NCI-H510A (cell line): ENCODE measurements at regions not wholly inside any gene's neighbourhood (a gene's known extent, or its start where the extent isn't known, plus 50 kb on each side); places are given as distances from the start of the nearest gene placed in this dataset.

ENCODE experiments used
- DNase-seq: peaks from one replicate; lab custom pipeline; 2025; lab: John Stamatoyannopoulos, UW

DNA sequence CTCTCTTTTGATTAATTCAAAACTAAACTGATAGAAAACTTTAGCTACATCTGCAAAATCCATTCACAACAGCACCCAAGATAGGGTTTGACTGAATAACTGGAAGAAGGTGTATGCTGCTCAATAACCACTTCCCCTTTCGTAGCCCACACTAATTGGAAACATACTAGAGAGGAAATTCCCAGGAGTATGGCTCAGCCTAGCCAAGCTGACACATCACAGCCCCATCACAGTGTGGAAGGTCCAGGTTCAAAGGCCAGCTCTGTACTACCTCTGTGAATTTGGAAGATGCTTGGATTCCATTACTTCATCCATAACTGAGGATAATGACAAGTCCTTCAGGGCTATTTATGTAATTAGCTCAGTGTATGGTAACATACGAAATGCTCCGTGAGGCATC lies 185.4 kb downstream of the FBXO15 start:
- DNase-seq = no peak

DNA sequence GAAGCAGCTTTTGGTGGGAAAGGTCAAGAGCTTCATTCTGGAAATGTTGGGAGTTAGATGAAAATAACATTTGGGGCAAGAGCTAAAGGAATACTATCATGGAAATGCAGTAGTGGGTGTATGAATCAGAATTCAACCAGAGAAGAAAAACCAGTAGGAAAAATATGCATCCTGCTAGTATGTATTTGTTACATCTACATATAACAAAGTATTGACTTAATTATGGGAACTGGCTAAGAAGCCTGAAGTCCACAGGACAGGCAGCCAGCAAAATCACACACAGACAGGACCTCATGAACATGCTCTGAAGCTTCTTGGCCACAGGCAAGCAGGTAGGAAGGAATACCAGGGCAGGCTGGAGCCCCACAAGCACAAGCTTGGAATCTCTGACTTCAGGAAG lies 185.8 kb downstream of the FBXO15 start:
- DNase-seq = no peak

DNA sequence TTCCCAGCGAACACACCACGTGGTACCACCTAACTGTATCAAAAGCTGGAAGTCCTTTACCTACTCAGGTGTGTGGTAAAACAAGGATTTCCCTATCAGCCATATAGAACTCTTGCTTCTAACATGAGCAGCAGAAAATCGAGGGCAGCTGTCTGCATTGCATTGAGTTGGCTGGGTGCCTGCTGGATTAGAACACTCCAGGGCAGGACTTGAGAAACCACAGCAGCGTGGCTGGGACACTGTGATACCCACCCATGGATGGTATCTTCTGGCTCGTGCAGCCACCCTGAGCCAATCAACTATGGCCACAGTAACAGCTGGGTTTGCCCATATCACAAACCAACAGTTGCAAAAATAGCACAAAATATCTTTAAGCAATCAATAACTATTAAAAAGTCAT lies 188.3 kb downstream of the FBXO15 start:
- no peak for DNase-seq

DNA sequence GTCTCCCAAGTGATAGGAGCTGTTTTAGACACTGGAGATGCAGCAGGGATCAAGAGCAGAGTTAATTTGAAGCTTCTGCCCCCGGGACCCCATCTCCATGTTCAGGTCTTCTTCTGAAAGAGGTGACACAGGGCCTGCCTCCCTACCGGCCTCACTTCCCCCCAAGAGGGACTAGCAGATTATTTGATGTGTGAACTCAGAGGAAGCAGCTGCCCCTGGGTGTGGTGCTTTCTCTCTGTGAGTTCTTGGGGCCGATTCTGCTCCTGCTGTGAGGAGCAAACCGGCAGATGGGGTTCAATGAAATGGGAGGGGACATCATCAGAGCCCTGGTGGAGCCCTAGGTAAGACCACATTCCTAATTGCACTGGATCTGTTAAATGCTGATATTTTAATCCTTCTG lies 193.4 kb downstream of the FBXO15 start:
- no peak for DNase-seq

DNA sequence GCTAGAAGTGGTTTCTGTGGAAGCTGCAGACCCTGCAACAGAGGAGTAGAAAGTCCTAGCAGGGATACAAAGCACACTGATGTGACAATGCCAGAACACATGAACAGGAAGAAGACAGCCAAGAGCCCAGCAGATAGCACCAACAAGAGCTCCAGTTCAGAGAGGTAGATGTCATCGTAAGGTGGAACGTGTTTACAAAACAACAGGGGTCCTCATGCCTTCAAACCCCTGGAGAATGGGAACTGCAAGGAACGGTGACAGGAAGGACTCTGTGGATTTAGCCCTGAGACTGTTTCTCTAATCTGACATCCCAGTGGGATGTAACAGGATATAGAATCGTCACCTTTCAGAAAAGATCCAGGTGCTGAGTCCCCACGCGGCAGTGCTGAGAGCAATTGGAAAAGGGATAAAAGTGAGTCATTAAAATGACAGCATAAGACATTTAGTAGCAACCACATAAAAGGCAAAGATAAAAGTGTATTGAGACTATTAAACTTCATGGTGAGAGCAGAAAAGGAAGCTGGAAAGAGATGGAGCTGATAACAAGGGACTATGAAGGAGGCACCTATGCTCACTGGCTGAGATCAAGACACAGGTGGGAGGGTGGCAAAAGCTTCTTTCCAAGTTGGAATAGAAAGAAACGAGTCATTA lies 195.2 kb downstream of the FBXO15 start:
- DNase-seq = no peak

DNA sequence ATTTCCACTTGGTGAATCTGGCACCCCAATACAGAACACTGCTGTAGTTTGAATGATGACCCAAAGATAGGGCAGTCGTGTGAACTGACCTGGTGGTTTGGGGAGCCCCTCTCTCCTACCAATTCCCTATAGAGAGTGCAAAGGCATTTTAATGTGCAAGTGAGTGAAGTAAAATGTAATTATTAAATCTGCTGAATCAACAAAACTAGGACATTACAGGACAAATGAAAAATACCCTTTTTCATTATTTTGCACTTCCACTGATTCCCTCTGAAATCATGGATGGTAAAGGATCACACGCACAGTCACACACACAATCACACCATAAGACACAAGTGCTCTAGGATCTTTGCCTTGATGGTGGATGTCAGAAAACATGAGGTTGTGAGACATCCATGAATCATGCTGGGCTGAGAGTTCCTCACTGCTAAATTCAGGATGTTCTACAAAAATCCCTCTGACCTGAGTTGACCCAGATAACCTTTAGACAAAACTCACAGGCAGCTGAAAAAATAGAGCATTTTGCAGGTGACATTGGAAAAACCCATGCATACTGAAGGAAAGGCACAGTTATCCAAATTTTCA lies 197.4 kb downstream of the FBXO15 start:
- DNase-seq = no peak

DNA sequence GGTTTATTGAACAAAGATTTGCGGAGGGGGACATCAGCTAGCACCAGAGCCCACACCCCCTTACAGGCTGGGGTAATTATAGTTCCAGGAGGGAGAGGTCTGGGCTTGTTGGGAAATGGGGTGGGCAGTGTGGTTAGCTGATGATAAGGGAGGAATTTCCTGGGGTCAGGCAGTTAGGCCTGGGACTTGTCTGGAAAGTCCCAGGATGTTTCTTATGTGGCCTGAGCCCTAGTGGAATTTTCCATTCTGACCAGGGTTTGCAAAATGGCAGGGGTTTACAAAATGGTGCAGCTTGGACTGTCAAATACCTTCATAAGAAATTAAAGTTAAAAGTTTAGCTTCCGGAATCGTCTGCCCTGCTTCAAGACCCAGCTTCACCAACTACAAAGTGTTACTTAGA lies 199.1 kb downstream of the FBXO15 start:
- DNase-seq = no peak

DNA sequence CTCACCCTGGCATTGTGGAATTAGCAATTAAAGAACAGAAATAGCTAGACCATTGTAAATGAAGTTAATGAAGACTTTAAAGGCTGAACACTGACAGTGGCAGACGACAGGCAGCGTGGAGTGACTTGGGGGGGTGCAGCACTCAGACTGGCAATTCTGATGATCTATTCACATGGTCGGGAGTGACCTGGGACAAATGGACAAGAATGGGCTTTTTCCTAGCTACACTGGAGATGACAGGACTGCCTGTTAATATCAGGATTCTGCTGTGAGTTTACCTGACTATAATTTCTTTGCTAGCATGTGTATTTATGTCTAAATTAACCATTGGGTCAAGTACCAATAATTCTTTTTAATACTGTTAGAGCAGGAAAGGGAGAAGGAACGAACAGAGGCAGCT lies 199.6 kb downstream of the FBXO15 start:
- no peak for DNase-seq

DNA sequence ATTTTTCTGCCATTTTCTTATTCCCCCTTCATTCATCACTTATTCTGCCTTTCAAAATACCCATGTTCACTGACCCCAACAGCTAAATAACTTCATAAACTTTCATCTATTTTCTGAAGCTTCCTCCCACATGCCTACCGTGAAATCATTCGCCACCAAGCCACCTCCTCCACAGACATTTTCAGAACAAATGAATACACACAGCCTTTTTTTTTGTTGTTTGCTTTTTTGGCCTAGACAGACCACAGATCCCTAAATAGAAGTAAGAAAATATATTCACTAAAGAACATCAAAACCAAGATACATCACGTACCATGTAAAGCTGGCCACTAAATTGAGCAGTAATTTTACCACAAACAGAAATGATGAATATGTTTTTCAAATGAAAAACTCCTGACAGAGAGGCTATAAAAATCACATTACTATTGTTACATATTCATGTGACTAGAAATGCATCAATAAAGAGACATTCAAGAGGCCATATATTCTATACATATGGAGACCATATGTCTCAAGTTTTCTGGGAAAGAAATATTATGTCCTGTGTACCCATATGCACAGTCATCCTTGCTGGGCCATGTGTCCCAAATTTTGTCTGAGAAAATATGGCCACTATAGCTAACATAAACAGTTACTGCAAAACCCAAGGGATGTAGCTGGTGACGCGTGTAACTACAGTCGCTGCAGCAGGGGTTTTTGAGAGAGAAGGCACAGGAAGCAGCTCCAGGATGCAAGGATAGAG lies 200.3 kb downstream of the FBXO15 start:
- no peak for DNase-seq

DNA sequence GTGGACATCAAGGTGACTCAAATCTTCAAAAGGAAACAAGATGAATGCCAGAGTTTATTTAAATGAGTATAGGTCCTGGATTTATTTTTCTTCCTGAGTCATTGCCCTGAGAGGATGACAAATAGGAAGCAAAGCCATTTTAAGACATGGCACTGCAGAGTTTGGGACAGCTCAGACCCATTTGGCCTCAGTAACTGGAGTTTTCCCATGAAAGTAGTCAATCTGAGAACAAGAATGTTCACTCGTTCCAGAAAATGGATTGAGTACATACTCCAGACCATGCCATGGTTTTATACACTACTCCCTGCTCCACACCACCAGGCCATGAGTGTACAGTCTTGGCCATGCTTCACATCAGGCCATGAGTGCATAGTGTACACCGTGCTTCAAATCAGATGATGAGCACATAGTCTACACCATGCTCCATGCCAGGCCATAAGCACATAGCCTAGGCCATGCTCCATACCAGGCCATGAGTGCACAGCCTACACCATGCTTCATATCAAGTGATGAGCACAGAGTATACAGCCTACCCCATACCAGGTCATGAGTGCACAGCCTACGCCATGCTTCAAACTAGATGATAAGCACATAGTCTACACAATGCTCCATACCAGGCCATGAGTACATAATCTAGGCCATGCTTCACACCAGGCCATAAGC lies 202.4 kb downstream of the FBXO15 start:
- DNase-seq = no peak

DNA sequence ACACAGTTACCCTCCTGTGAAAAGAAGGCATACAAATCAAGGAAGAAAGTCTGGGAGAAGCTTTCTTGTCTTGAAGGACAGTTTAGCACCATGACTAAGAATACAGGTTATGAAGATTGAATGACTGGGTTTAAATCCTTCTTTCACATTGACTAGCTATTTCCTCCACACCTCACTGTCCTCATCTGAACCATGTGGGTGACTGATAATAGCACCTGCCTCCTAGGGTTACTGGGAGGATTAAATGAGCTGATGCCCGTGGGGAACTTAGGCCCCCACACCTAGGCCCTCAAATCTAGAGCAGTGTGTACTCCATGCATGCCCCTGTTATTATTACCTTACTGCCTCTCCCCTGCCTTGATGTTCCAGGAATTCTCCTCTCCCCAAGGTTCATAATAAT lies 202.9 kb downstream of the FBXO15 start:
- no peak for DNase-seq

DNA sequence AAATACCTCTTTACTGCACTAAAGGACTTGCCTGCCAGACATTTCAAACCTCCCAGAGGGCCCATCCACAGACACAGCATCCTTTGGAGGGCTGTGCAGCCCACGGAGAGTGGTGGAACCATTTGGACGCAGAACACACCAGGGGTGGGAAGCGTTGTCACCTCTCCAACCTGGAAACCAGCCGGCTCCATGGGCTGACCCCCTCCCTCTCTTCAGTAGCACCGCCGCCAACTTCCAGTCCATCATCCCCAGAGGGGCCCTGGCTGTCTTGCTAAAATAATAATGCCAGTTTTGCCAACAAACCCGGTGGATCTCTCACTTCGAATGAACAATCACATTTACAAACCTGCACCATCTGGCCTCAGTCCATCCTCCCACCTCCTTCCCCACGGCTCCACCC lies 203.9 kb downstream of the FBXO15 start:
- DNase-seq = no peak

DNA sequence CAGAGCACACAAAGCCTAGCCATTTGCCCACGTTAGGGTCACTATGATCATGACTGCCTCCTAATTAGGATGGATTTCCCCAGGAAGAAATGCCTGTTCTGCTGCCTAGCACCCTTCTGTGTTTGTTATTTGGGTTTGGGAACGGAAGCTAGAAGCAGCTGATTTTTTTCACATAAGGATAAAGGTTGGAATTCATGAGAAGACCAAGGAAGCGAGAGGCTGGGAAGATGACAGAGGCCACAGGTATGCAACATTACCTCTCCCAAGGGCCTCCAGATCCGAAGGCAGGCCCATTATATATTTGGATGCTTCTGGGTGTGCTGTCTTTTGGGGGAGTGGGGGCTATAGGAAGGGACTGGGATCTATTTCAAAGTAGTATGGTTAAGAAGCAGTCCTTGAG lies 204.7 kb downstream of the FBXO15 start:
- no peak for DNase-seq

DNA sequence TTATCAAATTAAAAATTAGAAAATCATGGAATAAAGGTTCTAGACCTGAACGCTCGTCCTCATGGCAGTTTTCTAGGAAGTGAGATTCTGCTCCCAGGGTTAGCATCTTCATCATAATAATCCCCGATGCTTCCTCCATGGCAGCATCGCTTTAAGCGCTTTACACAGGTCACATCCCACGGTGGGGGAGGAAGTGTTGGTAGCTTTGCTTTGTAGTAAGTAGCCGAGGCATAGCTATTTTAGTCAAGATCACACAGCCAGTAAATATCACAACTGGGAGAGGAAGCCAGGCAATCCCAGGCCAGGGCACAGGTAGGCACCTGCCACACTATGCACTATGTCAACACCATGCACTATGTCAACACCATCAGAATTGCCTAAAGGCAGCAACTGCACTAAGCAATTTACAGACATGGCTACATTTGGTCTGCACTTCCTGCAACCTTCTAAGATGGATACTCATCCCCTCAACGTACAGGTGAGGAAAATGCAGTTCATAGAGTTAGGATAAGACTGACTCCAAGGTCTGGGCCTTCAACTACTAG lies 205.5 kb downstream of the FBXO15 start:
- peak; percentile 91 for DNase-seq

DNA sequence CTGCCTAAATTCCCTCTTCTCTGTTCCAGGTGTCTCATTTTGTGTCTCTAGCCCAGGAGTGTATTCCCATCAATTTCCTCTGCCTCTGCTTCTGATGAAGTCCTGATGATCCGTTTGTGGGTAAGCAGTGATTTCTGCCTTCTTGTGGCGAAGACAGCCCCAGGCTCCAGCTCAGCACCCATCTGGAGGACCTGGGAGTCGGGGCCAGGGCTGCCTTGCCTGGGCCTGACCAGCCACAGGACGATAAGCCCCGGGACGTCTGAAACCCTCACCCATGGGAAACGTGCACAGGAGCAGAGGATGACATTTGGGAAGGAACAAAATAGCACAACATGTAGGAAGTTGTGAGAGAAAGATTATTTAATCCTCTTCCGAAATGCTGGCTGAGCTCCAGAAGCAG lies 206.9 kb downstream of the FBXO15 start:
- no peak for DNase-seq

DNA sequence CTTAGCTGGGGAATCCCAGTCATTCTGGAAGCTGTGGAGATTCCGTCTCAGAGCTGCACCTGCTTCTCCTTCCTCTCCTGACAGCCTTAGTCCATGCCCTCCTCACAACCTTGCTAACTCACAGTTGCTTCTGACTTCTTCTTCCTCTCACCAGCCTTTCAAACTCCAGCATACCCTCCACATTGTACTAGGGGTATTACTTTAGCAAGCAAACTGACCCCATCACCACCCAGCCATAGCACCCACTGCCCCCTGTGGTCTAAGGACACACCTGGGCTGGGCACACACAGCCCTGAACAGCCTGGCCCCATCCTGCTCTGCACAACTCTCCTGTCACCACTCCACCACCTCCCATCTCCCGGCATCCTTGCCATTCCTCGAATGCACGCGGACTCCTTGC lies 208.2 kb downstream of the FBXO15 start:
- DNase-seq = no peak

DNA sequence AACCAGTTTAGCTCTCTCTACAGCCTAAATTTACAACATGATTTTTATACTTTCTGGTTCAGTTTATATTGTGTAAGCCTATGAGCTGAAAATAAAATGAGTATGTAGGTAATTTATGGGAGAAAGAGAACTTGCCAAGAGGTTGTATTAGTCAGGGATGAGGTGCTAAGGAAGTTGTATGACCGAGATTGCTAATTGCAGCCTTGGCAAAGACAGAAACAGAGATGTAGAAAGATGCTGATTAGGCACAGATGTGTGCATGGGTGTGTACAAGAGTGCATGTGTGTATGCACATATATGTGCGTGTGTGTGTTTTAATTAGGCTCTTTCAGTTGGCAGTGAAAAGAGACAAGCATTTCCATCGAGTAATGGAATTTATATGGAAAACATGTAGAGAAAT lies 213.9 kb downstream of the FBXO15 start:
- no peak for DNase-seq

DNA sequence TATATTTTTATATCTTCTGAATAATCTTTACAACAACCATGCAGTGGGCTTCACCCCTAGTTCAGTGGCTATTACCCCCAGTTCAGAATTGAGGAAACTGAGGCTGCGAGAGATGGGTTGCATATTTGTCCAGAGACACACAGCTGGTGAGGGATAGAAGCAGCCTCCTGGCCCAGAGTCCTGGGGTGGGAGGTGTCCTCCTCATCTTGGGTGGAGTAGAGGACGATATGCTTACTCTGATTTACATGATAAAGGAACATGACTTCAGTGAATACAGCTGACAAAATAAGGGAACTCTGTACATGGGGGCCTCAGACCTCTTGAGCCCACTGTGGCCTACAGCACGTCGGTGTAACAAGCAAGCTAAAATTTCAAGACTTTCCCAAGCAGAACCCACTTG lies 214.7 kb downstream of the FBXO15 start:
- DNase-seq = no peak

DNA sequence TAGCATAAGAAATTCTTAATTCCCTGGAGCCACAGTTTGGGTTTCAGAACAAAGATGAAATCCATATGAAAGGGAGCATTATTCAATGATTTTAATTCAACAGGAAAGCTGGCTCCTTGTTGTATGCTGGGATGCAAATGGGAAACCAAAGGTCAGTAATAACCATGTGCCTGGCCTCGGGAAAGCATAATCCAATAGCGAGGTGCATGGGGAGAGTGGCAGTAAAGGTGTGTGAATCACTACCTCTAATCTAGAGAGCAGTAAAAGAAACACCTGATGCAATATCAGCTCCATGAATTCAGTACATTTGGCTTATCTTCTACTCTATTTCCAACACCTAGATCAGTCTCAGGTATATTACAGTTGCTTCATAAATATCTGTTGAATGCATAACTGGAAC lies 220.1 kb downstream of the FBXO15 start:
- DNase-seq = no peak

DNA sequence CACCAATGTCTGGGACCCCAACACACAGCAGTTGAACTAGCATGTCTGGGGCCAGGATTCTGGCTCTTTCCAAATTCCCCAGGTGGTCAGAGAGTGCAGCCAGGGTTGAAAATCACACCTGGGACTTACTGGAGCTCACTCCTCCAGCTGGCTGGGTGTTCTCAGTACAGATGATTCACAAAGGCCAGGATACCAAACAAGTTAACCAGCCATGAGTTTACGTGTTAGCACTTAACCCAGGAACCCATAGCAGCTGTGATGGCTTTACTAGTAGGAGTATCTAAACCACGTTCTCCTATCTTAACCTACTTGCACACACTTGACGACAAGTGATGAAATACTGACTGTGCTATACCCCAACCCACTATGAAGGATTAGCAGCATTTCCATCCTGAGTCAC lies 222.8 kb downstream of the FBXO15 start:
- DNase-seq = no peak

DNA sequence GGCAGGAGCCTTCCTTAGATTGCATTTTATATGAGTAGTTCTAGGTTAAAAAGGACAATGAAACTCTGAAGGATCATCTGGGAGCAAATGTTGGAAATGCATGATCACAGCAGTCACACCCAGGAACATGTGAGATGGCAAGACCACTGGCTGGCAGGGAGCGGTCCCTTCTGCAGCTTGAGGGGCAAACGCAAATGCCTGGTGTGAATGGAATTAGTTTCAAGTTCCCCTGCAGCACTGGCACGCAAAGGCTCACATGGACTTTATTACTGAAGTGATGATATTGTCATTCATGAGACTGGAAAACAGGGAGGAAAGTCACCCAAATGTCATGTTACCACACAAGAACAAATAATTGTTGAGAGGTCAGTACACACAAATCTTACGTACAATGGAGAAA lies 223.3 kb downstream of the FBXO15 start:
- no peak for DNase-seq

DNA sequence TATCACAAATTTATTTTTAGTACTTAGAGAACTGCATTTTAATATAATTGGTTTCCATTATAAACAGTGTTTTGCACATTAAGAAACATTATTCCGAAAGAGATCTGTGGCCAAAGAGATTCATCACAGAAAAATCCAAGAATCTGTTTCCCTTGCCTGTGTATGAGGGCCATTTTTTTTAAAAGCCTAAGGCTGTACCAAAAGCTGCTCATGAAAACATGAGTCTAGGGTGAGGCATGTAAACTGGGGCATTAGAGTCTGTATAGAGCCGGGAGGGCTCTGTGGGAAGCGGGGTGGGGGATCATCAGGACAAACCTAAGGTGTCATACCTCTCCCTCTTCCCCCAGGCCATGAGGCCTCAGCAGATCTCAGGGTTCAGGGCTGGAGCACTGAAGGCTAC lies 223.8 kb downstream of the FBXO15 start:
- DNase-seq = no peak

DNA sequence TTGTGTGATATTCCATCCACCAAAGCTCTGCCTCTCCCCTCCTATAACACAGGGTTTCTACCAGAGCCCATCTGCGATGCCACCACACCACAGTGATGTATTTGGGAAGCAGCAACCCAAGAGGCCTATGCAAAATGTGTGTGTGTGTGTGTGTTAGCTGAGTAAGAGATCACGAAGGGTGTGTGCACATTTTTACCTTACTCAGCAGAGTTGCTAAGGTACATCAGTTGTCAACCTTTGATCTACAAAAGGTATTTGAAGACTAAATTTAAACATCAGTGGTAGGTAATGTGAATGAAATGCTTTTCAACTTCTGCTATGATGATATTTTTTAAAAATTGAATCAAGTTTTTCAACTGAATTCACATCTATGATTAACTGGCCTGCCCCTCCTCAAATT lies 227.6 kb downstream of the FBXO15 start:
- DNase-seq = no peak
